HepG2 (cell line): ENCODE measurements at regions not wholly inside any gene's neighbourhood (a gene's known extent, or its start where the extent isn't known, plus 50 kb on each side); places are given as distances from the start of the nearest gene placed in this dataset.

ENCODE experiments used
- ATF7-NPFF ChIP-seq: sonication (generic); formaldehyde crosslinking; IDR thresholded peaks from 2 replicates; pipeline ENCODE4 v1.8.1; 2023; ENCODE audit warnings: mild to moderate bottlenecking, low read depth, missing genetic modification reagents, moderate library complexity
- CBFB ChIP-seq: sonication (generic); formaldehyde crosslinking; IDR thresholded peaks from 2 replicates; pipeline ENCODE4 v1.4.0; 2020; ENCODE audit warnings: missing genetic modification reagents
- CBX2 ChIP-seq, 2 experiments: fragments of 200-600 bp in 1 of 2; sonication (generic); formaldehyde crosslinking in 1 of 2; IDR thresholded peaks; 2 replicates each; pipeline versions ENCODE4 v1.7.0 to v1.8.1; 2018 to 2022; ENCODE audit warnings: low read depth in 2 of 2, low read length in 1 of 2, mild to moderate bottlenecking in 1 of 2, missing genetic modification reagents in 1 of 2
- CC2D1A ChIP-seq: sonication (generic); formaldehyde crosslinking; IDR thresholded peaks from 2 replicates; pipeline ENCODE4 v1.8.1; 2023; ENCODE audit warnings: mild to moderate bottlenecking, missing genetic modification reagents
- CCDC6 ChIP-seq: sonication (generic); formaldehyde crosslinking; IDR thresholded peaks from 2 replicates; pipeline ENCODE4 v1.8.1; 2022; ENCODE audit warnings: mild to moderate bottlenecking, missing genetic modification reagents, moderate library complexity
- FOXJ3 ChIP-seq: sonication (generic); formaldehyde crosslinking; IDR thresholded peaks from 2 replicates; pipeline ENCODE4 v1.4.0; 2020; ENCODE audit warnings: missing genetic modification reagents, mild to moderate bottlenecking, borderline replicate concordance
- FOXK1 ChIP-seq: sonication (generic); formaldehyde crosslinking; IDR thresholded peaks from 2 replicates; pipeline ENCODE4 v1.4.0; 2020; ENCODE audit warnings: low read depth, missing genetic modification reagents, borderline replicate concordance
- NR2C2 ChIP-seq: sonication (generic); formaldehyde crosslinking; IDR thresholded peaks from 2 replicates; pipeline ENCODE4 v1.4.0; 2020; ENCODE audit warnings: missing genetic modification reagents, mild to moderate bottlenecking, moderate library complexity, borderline replicate concordance
- PCBP1 ChIP-seq: fragments of 200-400 bp; formaldehyde crosslinking; IDR thresholded peaks from 2 replicates; pipeline ENCODE4 v1.6.1; 2017; ENCODE audit warnings: mild to moderate bottlenecking, low read depth, low read length, borderline replicate concordance
- SMARCC2 ChIP-seq: fragments of 450-650 bp; IDR thresholded peaks from 2 replicates; pipeline ENCODE4 v1.6.1; 2017; ENCODE audit warnings: antibody characterized with exemption, mild to moderate bottlenecking
- SMARCE1 ChIP-seq: fragments of 450-650 bp; IDR thresholded peaks from 2 replicates; pipeline ENCODE4 v1.6.1; 2017; ENCODE audit warnings: borderline replicate concordance
- ZNF335 ChIP-seq: sonication (generic); formaldehyde crosslinking; IDR thresholded peaks from 2 replicates; pipeline ENCODE4 v1.4.0; 2020; ENCODE audit warnings: missing genetic modification reagents
- ZNF670 ChIP-seq: sonication (generic); formaldehyde crosslinking; IDR thresholded peaks from 2 replicates; pipeline ENCODE4 v1.8.0; 2022; ENCODE audit warnings: mild to moderate bottlenecking, missing genetic modification reagents, borderline replicate concordance
- ZNF781 ChIP-seq: sonication (generic); formaldehyde crosslinking; IDR thresholded peaks from 2 replicates; pipeline ENCODE4 v1.5.1; 2020; ENCODE audit warnings: borderline replicate concordance, mild to moderate bottlenecking, missing genetic modification reagents; ENCODE audit errors: not compliant biosample characterization
- ZSCAN31 ChIP-seq: sonication (generic); formaldehyde crosslinking; IDR thresholded peaks from 2 replicates; pipeline ENCODE4 v1.5.0; 2020; ENCODE audit warnings: low read depth, mild to moderate bottlenecking, missing genetic modification reagents
- ZZZ3 ChIP-seq: sonication (generic); formaldehyde crosslinking; IDR thresholded peaks from 2 replicates; pipeline ENCODE4 v1.4.0; 2020; ENCODE audit warnings: missing genetic modification reagents, mild to moderate bottlenecking, borderline replicate concordance
- TF ChIP-seq, protein P1 (sequence below): sonication (generic); formaldehyde crosslinking; IDR thresholded peaks from 2 replicates; pipeline ENCODE4 v1.4.0; 2020; ENCODE audit warnings: missing genetic modification reagents, borderline replicate concordance
- TF ChIP-seq, protein P2 (sequence below), 2 experiments: sonication (generic) in 1 of 2; formaldehyde crosslinking in 1 of 2; IDR thresholded peaks; 2 replicates each; pipeline versions ENCODE4 v1.5.1 to v1.6.1; 2011 to 2020; ENCODE audit warnings: borderline replicate concordance in 1 of 2, low read depth in 1 of 2, low read length in 1 of 2, mild to moderate bottlenecking in 1 of 2, missing genetic modification reagents in 1 of 2, moderate library complexity in 1 of 2
- TF ChIP-seq, protein P3 (sequence below): sonication (generic); formaldehyde crosslinking; IDR thresholded peaks from 2 replicates; pipeline ENCODE4 v1.4.0; 2020; ENCODE audit warnings: missing genetic modification reagents, borderline replicate concordance

DNA sequence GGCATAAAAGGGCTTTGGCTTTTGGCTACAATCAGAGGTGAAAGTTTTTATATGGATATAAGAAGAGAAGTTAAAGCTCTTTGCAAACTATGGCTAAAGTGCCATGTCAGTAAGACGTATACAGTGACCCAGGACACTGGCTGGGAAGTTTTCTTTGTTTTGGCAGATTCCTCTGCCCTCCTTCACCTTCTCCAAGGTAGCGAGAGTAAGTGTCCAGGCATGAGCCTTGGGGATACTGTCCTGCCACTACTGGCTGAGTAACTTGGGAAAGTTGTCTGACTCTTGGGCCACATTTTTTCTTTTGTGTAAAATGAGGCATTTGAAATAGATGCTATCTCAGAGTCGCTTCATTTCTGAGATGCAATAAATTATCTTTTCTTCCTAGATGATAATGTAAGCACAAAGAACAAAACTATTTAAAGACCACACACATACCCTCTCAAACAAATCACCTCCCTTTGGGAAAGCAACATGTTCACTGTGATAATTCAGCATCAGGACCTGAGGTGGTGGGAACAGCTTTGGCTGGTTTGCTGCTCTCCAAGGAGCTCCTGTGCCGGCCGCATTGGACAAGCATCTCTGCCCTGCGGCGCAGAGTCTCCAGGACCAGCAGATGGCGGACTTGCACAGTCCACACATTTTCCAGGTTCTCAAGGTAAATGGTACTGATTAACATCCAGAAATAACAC is 106.3 kb downstream of the PTCSC3 start (continued):
- no peak for TF ChIP-seq ZZZ3 (CRISPR knock-in tag)
- TF ChIP-seq SMARCC2 = no peak
- no peak; the same call in 1 of the 2 replicates for TF ChIP-seq ZSCAN31 (CRISPR knock-in tag)
- TF ChIP-seq ZNF335 (CRISPR knock-in tag) = no peak
- peak; percentile 50 for TF ChIP-seq ZNF781 (CRISPR knock-in tag)
- TF ChIP-seq FOXJ3 (CRISPR knock-in tag) = no peak
- TF ChIP-seq CBFB (CRISPR knock-in tag) = no peak
- 0 out of 2 replicates have a peak, but pooled peaks have one; percentile 56 for TF ChIP-seq ATF7-NPFF
- TF ChIP-seq NR2C2 (CRISPR knock-in tag) = no peak
- TF ChIP-seq, protein P1, sequence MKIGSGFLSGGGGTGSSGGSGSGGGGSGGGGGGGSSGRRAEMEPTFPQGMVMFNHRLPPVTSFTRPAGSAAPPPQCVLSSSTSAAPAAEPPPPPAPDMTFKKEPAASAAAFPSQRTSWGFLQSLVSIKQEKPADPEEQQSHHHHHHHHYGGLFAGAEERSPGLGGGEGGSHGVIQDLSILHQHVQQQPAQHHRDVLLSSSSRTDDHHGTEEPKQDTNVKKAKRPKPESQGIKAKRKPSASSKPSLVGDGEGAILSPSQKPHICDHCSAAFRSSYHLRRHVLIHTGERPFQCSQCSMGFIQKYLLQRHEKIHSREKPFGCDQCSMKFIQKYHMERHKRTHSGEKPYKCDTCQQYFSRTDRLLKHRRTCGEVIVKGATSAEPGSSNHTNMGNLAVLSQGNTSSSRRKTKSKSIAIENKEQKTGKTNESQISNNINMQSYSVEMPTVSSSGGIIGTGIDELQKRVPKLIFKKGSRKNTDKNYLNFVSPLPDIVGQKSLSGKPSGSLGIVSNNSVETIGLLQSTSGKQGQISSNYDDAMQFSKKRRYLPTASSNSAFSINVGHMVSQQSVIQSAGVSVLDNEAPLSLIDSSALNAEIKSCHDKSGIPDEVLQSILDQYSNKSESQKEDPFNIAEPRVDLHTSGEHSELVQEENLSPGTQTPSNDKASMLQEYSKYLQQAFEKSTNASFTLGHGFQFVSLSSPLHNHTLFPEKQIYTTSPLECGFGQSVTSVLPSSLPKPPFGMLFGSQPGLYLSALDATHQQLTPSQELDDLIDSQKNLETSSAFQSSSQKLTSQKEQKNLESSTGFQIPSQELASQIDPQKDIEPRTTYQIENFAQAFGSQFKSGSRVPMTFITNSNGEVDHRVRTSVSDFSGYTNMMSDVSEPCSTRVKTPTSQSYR (CRISPR knock-in tag) = no peak
- TF ChIP-seq CC2D1A (CRISPR knock-in tag) = peak; percentile 84; the same call in 1 of the 2 replicates
- no peak for TF ChIP-seq CBX2 (IDR thresholded peaks at IDR 0.05; ENCODE audit: low read depth, low read length)
- TF ChIP-seq CBX2 (CRISPR knock-in tag; IDR thresholded peaks at IDR 0.05; ENCODE audit: low read depth) = peak; percentile 81; the same call in 1 of the 2 replicates
- TF ChIP-seq, protein P2, sequence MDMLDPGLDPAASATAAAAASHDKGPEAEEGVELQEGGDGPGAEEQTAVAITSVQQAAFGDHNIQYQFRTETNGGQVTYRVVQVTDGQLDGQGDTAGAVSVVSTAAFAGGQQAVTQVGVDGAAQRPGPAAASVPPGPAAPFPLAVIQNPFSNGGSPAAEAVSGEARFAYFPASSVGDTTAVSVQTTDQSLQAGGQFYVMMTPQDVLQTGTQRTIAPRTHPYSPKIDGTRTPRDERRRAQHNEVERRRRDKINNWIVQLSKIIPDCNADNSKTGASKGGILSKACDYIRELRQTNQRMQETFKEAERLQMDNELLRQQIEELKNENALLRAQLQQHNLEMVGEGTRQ (IDR thresholded peaks at IDR 0.05; ENCODE audit: low read depth, low read length) = no peak
- TF ChIP-seq, protein P2 (CRISPR knock-in tag; IDR thresholded peaks at IDR 0.05; ENCODE audit: borderline replicate concordance) = no peak
- no peak for TF ChIP-seq SMARCE1
- TF ChIP-seq ZNF670 (CRISPR knock-in tag) = no peak
- no peak for TF ChIP-seq PCBP1
- TF ChIP-seq, protein P3, sequence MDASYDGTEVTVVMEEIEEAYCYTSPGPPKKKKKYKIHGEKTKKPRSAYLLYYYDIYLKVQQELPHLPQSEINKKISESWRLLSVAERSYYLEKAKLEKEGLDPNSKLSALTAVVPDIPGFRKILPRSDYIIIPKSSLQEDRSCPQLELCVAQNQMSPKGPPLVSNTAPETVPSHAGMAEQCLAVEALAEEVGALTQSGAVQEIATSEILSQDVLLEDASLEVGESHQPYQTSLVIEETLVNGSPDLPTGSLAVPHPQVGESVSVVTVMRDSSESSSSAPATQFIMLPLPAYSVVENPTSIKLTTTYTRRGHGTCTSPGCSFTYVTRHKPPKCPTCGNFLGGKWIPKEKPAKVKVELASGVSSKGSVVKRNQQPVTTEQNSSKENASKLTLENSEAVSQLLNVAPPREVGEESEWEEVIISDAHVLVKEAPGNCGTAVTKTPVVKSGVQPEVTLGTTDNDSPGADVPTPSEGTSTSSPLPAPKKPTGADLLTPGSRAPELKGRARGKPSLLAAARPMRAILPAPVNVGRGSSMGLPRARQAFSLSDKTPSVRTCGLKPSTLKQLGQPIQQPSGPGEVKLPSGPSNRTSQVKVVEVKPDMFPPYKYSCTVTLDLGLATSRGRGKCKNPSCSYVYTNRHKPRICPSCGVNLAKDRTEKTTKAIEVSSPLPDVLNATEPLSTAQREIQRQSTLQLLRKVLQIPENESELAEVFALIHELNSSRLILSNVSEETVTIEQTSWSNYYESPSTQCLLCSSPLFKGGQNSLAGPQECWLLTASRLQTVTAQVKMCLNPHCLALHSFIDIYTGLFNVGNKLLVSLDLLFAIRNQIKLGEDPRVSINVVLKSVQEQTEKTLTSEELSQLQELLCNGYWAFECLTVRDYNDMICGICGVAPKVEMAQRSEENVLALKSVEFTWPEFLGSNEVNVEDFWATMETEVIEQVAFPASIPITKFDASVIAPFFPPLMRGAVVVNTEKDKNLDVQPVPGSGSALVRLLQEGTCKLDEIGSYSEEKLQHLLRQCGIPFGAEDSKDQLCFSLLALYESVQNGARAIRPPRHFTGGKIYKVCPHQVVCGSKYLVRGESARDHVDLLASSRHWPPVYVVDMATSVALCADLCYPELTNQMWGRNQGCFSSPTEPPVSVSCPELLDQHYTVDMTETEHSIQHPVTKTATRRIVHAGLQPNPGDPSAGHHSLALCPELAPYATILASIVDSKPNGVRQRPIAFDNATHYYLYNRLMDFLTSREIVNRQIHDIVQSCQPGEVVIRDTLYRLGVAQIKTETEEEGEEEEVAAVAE = peak; percentile 82; the same call in 1 of the 2 replicates
- no peak; the same call in 1 of the 2 replicates for TF ChIP-seq FOXK1 (CRISPR knock-in tag)
- TF ChIP-seq CCDC6 (CRISPR knock-in tag) = no peak
